ENCODE measurements at regions not wholly inside any gene's neighbourhood (a gene's known extent, or its start where the extent isn't known, plus 50 kb on each side); places are given as distances from the start of the nearest gene placed in this dataset.
"Not testable (repeated sequence)": the region's sequence is repeated elsewhere in the genome, so short reads cannot be mapped to it uniquely, and the experiment has no call there.

DNA sequence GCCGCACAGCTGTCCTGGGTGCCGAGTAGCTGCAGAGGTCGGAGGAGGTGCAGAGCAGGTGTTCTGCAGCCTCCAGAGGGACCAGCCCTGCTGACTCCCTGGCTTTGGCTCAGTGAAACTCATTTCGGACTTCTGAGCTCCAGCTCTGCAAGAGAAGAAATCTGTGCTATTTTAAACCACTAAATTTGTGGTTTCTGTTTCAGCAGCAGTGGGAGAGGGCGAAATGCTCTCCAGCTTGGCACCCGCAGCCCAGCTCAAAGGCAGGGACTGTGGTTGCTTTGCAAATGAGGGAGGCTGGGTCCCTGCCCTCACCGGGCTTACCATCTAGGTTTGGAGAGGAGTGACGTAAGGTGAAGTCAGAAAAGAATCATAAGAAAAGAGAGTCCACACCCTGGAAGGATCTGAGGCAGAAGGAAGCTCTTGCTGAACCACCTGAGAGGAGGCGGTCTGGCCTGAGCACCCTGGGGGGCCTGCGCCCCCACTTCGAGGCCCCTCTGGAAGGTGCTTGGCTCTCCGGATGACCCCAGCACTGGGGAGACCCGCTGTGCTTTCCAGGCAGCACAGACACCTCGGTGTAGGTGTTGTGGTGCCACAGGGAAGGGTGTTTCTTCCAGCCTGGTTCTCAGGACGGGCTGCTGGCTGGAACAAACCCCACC, 112.8 kb upstream of the FAM20C start:
- H3K9me2 ChIP-seq (replicated peaks; ENCODE audit: low read length); POLR2A ChIA-PET (ENCODE audit: unreplicated experiment); H3K9ac ChIP-seq (ENCODE audit: low read length); H3K27me3 ChIP-seq (ENCODE audit: low read length); H3K79me2 ChIP-seq (ENCODE audit: low read length); H3F3A ChIP-seq (ENCODE audit: low read length, unreplicated experiment); DNase-seq; H3K36me3 ChIP-seq (ENCODE audit: low read depth, low read length); ATAC-seq; BruUV-seq (replicated peaks); H3K27ac ChIP-seq (ENCODE audit: low read length); H4K20me1 ChIP-seq (ENCODE audit: low read length); H3K4me3 ChIP-seq (ENCODE audit: low read length); H3K4me2 ChIP-seq (ENCODE audit: low read length); intact Hi-C loops (cut with micrococcal nuclease); H3K9me3 ChIP-seq (ENCODE audit: low read length); CTCF ChIA-PET; H2AFZ ChIP-seq (ENCODE audit: low read length); H3K4me1 ChIP-seq (ENCODE audit: insufficient read depth, low read length): not testable (repeated sequence)

DNA sequence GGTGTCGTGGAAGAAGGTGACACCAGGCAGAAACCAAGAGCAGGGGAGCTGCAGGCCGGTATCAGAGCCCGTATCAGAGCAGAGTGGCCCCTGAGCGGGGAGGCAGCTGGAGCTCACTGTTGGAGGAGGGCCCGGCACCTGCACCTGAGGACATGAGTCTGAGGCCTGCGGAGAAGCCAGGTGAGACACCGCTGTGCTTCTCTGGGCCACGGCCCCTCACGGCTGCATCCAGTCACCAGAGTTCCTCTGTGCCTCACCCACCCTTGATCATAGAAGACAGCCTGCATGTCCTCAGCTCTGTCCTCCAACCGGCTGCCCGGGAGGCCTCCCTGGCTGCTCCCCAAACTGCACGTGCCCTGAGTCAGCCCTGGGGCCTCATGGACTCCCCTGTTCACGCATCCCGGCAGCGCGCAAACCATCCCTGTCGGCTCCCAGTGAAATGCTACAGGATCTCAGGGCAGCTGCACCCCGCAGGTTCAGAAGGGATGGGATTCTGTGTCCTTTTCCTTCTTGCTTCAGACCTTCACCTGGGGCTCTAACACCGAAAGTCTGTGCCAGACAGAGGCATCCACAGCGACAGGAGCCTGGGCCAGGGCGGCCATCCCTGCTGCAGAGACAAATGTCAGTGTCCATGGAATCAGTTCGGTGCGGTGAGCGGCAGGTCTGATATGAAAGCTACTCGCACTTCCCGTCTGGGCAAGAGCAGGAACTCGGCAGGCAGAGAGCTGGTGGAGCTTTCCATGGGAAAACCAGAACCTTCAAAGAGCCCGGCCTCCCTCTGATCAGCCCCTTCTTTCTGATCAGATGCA, 111.9 kb upstream of the FAM20C start:
- Histone ChIP-seq H3K27me3 (ENCODE audit: low read length) (no peaks in the 10 kb centered on the region), H3K36me3 (ENCODE audit: low read depth, low read length) (no peaks in the 10 kb centered on the region), H3K4me1 (ENCODE audit: insufficient read depth, low read length) (no peaks in the 10 kb centered on the region), H4K20me1 (ENCODE audit: low read length) (no peaks in the 10 kb centered on the region), H3K9me3 (ENCODE audit: low read length) (no peaks in the 10 kb centered on the region), H3K9ac (ENCODE audit: low read length) (no peak overlapping the region), H3F3A (ENCODE audit: low read length, unreplicated experiment) (no peaks in the 10 kb centered on the region), H3K4me2 (ENCODE audit: low read length) (no peak overlapping the region), H3K79me2 (ENCODE audit: low read length) (no peaks in the 10 kb centered on the region), H3K4me3 (ENCODE audit: low read length) (no peak overlapping the region), H3K9me2 (replicated peaks; ENCODE audit: low read length) (no peaks in the 10 kb centered on the region), H3K27ac (ENCODE audit: low read length) (no peak overlapping the region), H2AFZ (ENCODE audit: low read length) (no peak overlapping the region)
- TF ChIP-seq EZH2 (IDR thresholded peaks at IDR 0.05; ENCODE audit: low read length, unreplicated experiment) (no peak), EZH2phosphoT487 (IDR thresholded peaks at IDR 0.05; ENCODE audit: borderline replicate concordance, low read length) (no peak)
- TF ChIP-seq, protein P1, sequence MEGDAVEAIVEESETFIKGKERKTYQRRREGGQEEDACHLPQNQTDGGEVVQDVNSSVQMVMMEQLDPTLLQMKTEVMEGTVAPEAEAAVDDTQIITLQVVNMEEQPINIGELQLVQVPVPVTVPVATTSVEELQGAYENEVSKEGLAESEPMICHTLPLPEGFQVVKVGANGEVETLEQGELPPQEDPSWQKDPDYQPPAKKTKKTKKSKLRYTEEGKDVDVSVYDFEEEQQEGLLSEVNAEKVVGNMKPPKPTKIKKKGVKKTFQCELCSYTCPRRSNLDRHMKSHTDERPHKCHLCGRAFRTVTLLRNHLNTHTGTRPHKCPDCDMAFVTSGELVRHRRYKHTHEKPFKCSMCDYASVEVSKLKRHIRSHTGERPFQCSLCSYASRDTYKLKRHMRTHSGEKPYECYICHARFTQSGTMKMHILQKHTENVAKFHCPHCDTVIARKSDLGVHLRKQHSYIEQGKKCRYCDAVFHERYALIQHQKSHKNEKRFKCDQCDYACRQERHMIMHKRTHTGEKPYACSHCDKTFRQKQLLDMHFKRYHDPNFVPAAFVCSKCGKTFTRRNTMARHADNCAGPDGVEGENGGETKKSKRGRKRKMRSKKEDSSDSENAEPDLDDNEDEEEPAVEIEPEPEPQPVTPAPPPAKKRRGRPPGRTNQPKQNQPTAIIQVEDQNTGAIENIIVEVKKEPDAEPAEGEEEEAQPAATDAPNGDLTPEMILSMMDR (conservative IDR thresholded peaks at IDR 0.05; ENCODE audit: low read depth, low read length): no peak
- CTCF ChIA-PET: interaction anchor here (0.7 kb wide), 1 partner anchor 282 kb away, joined by 3 read pairs; no protein-coding TSS in a partner anchor
- POLR2A ChIA-PET (ENCODE audit: unreplicated experiment): no interaction called here
- no peak for ATAC-seq
- DNase-seq: no peak
- no TSS peak for BruUV-seq (replicated peaks)
- intact Hi-C loops (cut with micrococcal nuclease): no loop called here

DNA sequence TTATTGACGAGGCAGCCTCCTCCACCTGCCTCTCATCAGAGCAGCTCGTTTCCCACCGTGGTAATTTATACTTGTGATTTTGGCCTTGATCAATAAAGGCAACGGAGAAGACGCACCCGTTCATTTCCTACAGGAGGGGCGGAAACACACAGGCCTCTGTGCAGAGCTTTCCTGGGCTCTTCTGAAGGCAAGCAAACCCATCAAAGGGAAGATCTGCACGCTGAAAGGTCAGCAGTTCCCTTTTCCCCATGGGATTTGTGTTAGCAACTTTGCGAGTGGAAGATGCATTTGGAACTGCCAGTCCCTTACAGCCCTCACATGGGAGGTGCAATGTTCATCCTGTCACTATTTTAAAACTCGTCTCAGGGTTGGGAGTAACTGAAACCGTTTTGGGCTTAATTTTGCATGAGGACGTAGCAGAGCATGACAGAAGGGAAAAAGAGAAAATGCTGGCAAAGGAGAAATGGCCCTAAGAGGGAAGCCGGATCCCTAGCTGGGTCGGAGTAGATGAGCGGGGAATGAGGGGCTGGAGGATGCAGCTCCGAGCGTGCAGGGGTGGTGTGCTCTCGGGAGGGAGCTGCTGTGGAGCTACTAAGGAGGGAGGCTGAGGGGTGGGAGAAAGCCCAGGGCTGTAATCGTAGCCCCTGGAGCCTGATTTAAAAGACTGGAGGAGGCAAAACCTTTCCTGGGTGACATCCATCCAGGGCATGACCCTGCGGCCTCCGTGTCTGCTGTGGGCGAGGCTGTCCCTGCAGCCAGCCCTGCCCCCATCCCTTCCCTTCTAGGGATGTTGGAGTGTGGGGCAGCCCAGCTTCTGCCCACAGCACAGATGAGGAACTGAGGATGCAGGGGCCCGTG, 111.1 kb upstream of the FAM20C start:
- BruUV-seq (replicated peaks): no TSS peak
- ATAC-seq (no peak), DNase-seq (no peak)
- Histone ChIP-seq H3F3A (ENCODE audit: low read length, unreplicated experiment) (no peaks in the 10 kb centered on the region), H3K9me2 (replicated peaks; ENCODE audit: low read length) (no peaks in the 10 kb centered on the region), H4K20me1 (ENCODE audit: low read length) (no peaks in the 10 kb centered on the region), H3K9ac (ENCODE audit: low read length) (no peak overlapping the region), H3K4me2 (ENCODE audit: low read length) (no peak overlapping the region), H3K79me2 (ENCODE audit: low read length) (no peaks in the 10 kb centered on the region), H3K36me3 (ENCODE audit: low read depth, low read length) (no peaks in the 10 kb centered on the region), H3K4me1 (ENCODE audit: insufficient read depth, low read length) (no peaks in the 10 kb centered on the region), H3K9me3 (ENCODE audit: low read length) (no peaks in the 10 kb centered on the region), H3K27ac (ENCODE audit: low read length) (no peak overlapping the region), H3K4me3 (ENCODE audit: low read length) (no peak overlapping the region), H3K27me3 (ENCODE audit: low read length) (no peaks in the 10 kb centered on the region), H2AFZ (ENCODE audit: low read length) (no peak overlapping the region)
- POLR2A ChIA-PET (ENCODE audit: unreplicated experiment): no interaction called here
- intact Hi-C loops (cut with micrococcal nuclease): no loop called here
- CTCF ChIA-PET: no interaction called here
- no peak for TF ChIP-seq EZH2phosphoT487 (IDR thresholded peaks at IDR 0.05; ENCODE audit: borderline replicate concordance, low read length)
- TF ChIP-seq EZH2 (IDR thresholded peaks at IDR 0.05; ENCODE audit: low read length, unreplicated experiment): no peak
- TF ChIP-seq, protein P1 (conservative IDR thresholded peaks at IDR 0.05; ENCODE audit: low read depth, low read length): no peak
